DND-41 (cell line): ENCODE measurements at regions not wholly inside any gene's neighbourhood (a gene's known extent, or its start where the extent isn't known, plus 50 kb on each side); places are given as distances from the start of the nearest gene placed in this dataset.
"Not testable (repeated sequence)": the region's sequence is repeated elsewhere in the genome, so short reads cannot be mapped to it uniquely, and the experiment has no call there.

Source experiments
- ATAC-seq: fragments of 200-7000 bp; cut with Tn5 transposase; 3 replicates; pipeline ENCODE4 v1.9.1; 2021; ENCODE audit warnings: low read depth; ENCODE audit not compliant: insufficient read depth
- DNase-seq: peaks from one replicate; pipeline ENCODE4 v3.0.0-alpha.2; 2020
- H2AFZ ChIP-seq: 2 replicates; pipeline ENCODE4 v1.6.0; 2012; ENCODE audit warnings: low read depth, low read length
- H3K27ac ChIP-seq: 2 replicates; pipeline ENCODE4 v1.5.1; 2012; ENCODE audit warnings: low read length, inconsistent platforms
- H3K27me3 ChIP-seq: fragments of 200-600 bp; sonication (generic); 2 replicates; pipeline ENCODE4 v1.6.0; 2012; ENCODE audit warnings: low read length, mild to moderate bottlenecking, inconsistent platforms; ENCODE audit not compliant: insufficient read depth, poor library complexity
- H3K36me3 ChIP-seq: 2 replicates; pipeline ENCODE4 v1.5.1; 2012; ENCODE audit warnings: low read length, inconsistent platforms; ENCODE audit not compliant: insufficient read depth
- H3K4me1 ChIP-seq: 2 replicates; pipeline ENCODE4 v1.5.1; 2012; ENCODE audit warnings: mild to moderate bottlenecking, low read length; ENCODE audit not compliant: insufficient read depth
- H3K4me2 ChIP-seq: 2 replicates; pipeline ENCODE4 v1.6.0; 2012; ENCODE audit warnings: mild to moderate bottlenecking, moderate library complexity, low read length, inconsistent platforms; ENCODE audit not compliant: insufficient read depth
- H3K4me3 ChIP-seq, 2 experiments: fragments of 200-600 bp in 1 of 2; shearing (Covaris generic) in 1 of 2; 2 replicates each; pipeline ENCODE4 v1.5.1; 2012 to 2016; ENCODE audit warnings: inconsistent platforms in 2 of 2, low read length in 2 of 2, mild to moderate bottlenecking in 2 of 2, low read depth in 1 of 2, moderate library complexity in 1 of 2
- H3K79me2 ChIP-seq: 2 replicates; pipeline ENCODE4 v1.6.0; 2012; ENCODE audit warnings: low read length, inconsistent platforms; ENCODE audit not compliant: insufficient read depth
- H3K9ac ChIP-seq: 2 replicates; pipeline ENCODE4 v1.6.0; 2012; ENCODE audit warnings: low read depth, mild to moderate bottlenecking, inconsistent platforms, low read length, moderate library complexity
- H3K9me3 ChIP-seq: 2 replicates; pipeline ENCODE4 v1.5.1; 2012; ENCODE audit warnings: low read length, moderate library complexity, mild to moderate bottlenecking, inconsistent platforms; ENCODE audit not compliant: insufficient read depth, severe bottlenecking
- H4K20me1 ChIP-seq: 2 replicates; pipeline ENCODE4 v1.6.0; 2012; ENCODE audit warnings: low read length; ENCODE audit not compliant: insufficient read depth
- EZH2 ChIP-seq: IDR thresholded peaks from 3 replicates; pipeline ENCODE4 v1.6.1; 2012; ENCODE audit warnings: borderline replicate concordance, low read depth, mild to moderate bottlenecking, moderate library complexity, low read length, inconsistent platforms; ENCODE audit not compliant: severe bottlenecking
- TF ChIP-seq, protein P1 (sequence below): IDR thresholded peaks from 2 replicates; pipeline ENCODE4 v1.5.1; 2012; ENCODE audit warnings: borderline replicate concordance, low read length, moderate library complexity, mild to moderate bottlenecking; ENCODE audit not compliant: poor library complexity, severe bottlenecking; ENCODE audit errors: extremely low read depth

DNA sequence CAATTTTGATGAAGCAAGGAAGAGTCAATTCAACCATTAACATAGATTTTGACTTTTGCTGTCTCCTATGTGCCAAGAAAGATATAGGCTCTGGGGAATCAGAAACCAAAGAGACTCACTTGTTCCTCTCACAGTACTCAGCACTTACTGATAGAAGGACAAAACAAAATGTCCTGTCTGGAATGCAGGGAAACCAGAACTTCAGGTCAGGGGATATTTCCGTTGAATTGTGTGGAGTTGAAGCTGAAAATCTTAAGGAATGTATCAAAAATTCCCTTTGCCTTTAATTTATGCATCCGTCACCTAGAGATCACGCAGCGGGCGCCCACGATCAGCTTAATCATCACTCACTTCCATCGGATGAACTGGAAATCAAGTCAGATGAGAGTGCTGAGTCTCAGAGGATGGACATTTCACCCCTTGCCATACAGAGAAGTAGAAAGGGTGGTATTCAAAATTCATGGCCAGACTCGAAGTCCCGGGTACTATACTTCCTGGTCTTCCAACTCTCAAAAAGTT is 63.2 kb upstream of the ALDH3B2 start:
- not testable (repeated sequence) for H3K4me1 ChIP-seq, H3K4me3 ChIP-seq, H3K79me2 ChIP-seq, H3K4me2 ChIP-seq, DNase-seq, H2AFZ ChIP-seq, H3K9ac ChIP-seq, H4K20me1 ChIP-seq, H3K27ac ChIP-seq, H3K27me3 ChIP-seq, H3K36me3 ChIP-seq, H3K9me3 ChIP-seq, ATAC-seq

DNA sequence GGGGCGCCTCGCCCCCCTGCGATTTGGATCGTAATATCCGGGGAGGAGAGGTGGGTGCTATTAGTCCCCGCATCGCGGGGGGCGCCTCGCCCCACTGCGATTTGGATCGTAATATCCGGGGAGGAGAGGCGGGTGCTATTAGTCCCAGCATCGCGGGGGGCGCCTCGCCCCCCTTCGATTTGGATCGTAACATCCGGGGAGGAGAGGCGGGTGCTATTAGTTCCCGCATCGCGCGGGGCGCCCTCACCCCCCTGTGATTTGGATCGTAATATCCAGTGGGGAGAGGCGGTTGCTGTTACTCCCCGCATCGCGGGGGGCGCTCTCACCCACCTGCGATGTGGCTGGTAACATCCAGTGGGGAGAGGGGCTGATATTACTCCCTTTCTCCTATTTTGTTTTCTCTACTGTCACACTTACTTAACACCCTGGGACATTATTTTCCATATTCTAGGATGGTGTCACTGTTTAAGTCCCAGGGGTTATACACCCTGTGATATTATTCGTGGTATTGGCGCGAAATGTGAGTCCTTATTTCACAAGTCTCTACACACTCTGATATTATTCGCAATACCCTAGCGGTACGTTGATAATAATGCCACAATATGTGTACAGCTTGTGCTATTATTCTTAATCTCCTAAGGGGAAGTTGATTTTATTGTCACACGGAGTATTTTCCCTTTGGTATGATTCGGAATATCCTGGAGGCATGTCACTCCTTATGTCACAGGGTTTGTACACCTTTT is 57.8 kb upstream of the ALDH3B2 start:
- Histone ChIP-seq H2AFZ (peak overlapping the region; percentile 79), H3K4me3 (peak overlapping the region; percentile 27 to 59; a peak in 3 of 4 replicates), H3K27me3 (no peaks in the 10 kb centered on the region), H3K4me1 (peaks cover 4% of the 10 kb centered on the region; the same call in 1 of the 2 replicates), H3K27ac (no peak overlapping the region; the same call in 1 of the 2 replicates), H3K9ac (peak overlapping the region; percentile 48), H4K20me1 (no peaks in the 10 kb centered on the region), H3K79me2 (no peaks in the 10 kb centered on the region), H3K36me3 (no peaks in the 10 kb centered on the region), H3K4me2 (peak overlapping the region; percentile 68), H3K9me3 (no peaks in the 10 kb centered on the region)
- DNase-seq (peak; percentile 78), ATAC-seq (peak; percentile 93)
- no peak for TF ChIP-seq EZH2
- TF ChIP-seq, protein P1, sequence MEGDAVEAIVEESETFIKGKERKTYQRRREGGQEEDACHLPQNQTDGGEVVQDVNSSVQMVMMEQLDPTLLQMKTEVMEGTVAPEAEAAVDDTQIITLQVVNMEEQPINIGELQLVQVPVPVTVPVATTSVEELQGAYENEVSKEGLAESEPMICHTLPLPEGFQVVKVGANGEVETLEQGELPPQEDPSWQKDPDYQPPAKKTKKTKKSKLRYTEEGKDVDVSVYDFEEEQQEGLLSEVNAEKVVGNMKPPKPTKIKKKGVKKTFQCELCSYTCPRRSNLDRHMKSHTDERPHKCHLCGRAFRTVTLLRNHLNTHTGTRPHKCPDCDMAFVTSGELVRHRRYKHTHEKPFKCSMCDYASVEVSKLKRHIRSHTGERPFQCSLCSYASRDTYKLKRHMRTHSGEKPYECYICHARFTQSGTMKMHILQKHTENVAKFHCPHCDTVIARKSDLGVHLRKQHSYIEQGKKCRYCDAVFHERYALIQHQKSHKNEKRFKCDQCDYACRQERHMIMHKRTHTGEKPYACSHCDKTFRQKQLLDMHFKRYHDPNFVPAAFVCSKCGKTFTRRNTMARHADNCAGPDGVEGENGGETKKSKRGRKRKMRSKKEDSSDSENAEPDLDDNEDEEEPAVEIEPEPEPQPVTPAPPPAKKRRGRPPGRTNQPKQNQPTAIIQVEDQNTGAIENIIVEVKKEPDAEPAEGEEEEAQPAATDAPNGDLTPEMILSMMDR, result peak; percentile 75

DNA sequence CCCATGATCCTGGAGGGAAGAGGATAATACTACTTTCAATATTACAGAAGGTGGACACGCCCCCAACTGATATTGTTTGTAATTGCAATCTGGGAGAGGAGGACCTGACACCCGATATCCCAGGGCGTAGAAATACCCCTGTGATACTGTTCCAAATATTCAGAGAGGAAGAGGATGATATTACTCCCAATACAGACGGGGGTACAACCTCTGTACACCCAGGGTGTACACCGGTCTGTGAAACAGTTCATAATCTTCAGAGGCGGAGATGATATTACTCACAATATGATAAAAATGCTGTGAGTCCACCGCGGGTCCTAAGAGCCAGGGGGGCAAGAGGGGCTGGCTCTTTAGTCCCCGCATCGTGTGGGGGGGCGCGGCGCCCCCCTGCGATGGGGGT is 57.2 kb upstream of the ALDH3B2 start:
- no peaks in the 10 kb centered on the region for H3K36me3 ChIP-seq
- H3K4me1 ChIP-seq, result peaks cover 4% of the 10 kb centered on the region; the same call in 1 of the 2 replicates
- TF ChIP-seq EZH2, result no peak
- TF ChIP-seq, protein P1, result peak; percentile 6
- H3K27me3 ChIP-seq, result no peaks in the 10 kb centered on the region
- H3K79me2 ChIP-seq, result no peaks in the 10 kb centered on the region
- H3K4me2 ChIP-seq, result peak overlapping the region; percentile 68
- peak overlapping the region; percentile 79 for H2AFZ ChIP-seq
- H3K4me3 ChIP-seq, result peak overlapping the region; percentile 27 to 59
- peak overlapping the region; percentile 48; the same call in 1 of the 2 replicates for H3K9ac ChIP-seq
- ATAC-seq (peak; percentile 55; the same call in 2 of the 3 replicates), DNase-seq (no peak)
- H4K20me1 ChIP-seq, result no peaks in the 10 kb centered on the region
- no peak overlapping the region; the same call in 1 of the 2 replicates for H3K27ac ChIP-seq
- no peaks in the 10 kb centered on the region for H3K9me3 ChIP-seq

DNA sequence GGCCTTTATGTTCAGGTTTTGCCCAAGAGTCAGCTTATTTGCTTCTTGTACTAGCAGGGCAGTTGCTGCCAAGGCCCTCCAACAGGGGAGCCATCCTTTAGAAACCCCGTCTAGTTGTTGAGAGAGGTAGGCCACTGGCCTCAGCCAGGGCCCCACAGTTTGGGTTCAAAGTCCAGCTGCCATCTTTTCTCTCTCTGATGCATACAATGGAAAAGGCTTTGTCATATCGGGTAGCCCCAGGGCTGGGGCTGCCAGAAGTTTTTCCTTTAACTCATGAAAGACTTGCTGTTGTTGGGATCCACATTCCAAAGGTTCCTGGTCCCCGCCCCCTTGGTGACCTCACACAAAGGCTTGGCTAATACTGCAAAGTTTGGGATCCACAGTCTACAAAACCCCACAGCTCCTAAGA is 53.7 kb upstream of the ALDH3B2 start:
- H3K9me3 ChIP-seq, DNase-seq, H3K4me2 ChIP-seq, ATAC-seq, H3K36me3 ChIP-seq, H3K27me3 ChIP-seq, H3K9ac ChIP-seq, H3K79me2 ChIP-seq, H4K20me1 ChIP-seq, H2AFZ ChIP-seq, H3K27ac ChIP-seq, H3K4me1 ChIP-seq, H3K4me3 ChIP-seq: not testable (repeated sequence)

DNA sequence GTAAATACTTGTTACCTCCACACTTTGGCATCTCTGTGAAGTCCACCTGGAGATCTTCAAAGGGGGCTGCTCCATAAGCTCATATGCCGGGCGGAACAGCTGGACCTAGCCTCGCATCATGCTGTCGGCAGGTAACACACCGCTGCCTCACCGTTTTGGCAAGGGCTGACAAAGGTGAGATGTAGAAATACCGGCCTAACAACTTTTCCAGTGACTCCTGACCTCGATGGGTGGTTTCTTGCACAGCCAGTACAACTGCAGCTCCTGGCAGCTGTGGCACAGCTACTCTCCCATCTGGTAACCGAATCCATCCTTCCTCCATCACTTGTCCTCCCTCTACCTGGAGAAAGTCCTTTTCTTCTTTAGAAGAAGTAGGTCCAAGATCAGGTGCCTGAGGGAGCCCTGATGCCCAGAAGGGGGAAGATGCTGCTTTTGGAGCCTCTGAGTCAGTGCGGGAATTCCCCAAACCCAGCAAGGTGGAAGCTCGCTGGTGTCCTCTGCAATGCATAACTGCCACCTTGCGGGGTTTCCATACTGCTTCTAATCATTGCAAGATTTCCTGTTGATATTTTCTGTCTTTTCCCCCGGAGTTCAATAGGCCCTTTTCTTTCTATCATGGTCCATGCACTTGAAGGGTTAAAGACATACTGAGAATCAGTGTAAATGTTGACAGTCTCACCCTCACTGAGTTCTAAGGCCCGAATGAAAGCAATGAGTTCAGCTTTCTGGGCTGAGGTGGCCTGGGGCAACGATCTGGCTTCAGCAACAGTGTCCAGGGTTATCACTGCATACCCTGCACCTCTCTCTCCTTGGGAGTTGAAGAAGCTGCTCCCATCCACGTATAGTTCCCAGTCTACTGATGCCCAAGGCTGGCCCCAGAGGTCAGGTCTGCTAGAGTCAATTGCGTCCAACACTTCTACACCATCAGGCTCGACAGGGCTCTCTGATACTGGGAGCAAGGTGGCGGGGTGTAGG is 52.9 kb upstream of the ALDH3B2 start:
- not testable (repeated sequence) for H3K4me3 ChIP-seq, H3K9ac ChIP-seq, ATAC-seq, H3K79me2 ChIP-seq, H2AFZ ChIP-seq, H4K20me1 ChIP-seq, H3K4me1 ChIP-seq, H3K9me3 ChIP-seq, H3K27ac ChIP-seq, H3K36me3 ChIP-seq, DNase-seq, H3K27me3 ChIP-seq, H3K4me2 ChIP-seq
